ENCODE measurements at regions not wholly inside any gene's neighbourhood (a gene's known extent, or its start where the extent isn't known, plus 50 kb on each side); places are given as distances from the start of the nearest gene placed in this dataset.
A peak's percentile ranks its signal among the peaks of the same experiment; 100 is the strongest.

DNA sequence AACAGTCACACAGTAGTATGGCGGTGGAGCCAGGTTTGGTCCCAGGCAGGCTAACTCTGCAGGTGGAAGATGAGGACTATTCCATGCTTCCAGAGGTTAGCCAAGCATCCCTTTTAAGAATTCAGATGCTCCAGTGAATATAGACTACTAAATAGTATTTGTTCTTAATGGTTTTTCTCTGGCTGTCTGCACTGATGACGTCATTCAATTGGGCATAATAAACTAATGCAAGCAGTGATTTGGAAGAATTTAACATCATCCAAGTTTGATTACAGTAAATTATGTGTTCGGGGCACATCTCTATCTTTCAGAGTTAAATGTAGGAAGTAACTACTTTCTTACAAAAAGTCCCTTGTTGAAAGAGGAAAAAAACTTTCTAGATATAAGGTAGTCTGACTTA, 78.8 kb upstream of the RND3 start:
- Histone ChIP-seq H2AFZ (peak overlapping the region; percentile 83; the same call in 1 of the 2 replicates), H3F3A (replicated peaks; ENCODE audit: low read depth) (no peaks in the 10 kb centered on the region), H4K20me1 (replicated peaks; ENCODE audit: insufficient read depth) (no peaks in the 10 kb centered on the region), H3K4me3 (no peak overlapping the region), H3K36me3 (ENCODE audit: insufficient read depth) (no peaks in the 10 kb centered on the region), H3K27ac (ENCODE audit: low read depth) (no peak overlapping the region), H3K4me2 (no peak overlapping the region), H3K79me2 (replicated peaks; ENCODE audit: insufficient read depth) (no peaks in the 10 kb centered on the region), H3K9me2 (ENCODE audit: insufficient read depth) (no peaks in the 10 kb centered on the region), H3K27me3 (ENCODE audit: insufficient read depth) (no peaks in the 10 kb centered on the region), H3K4me1 (ENCODE audit: insufficient read depth) (no peaks in the 10 kb centered on the region)
- H3K4me3 Mint-ChIP-seq, result no peak overlapping the region
- H3K36me3 Mint-ChIP-seq (ENCODE audit: low read depth), result no peaks in the 10 kb centered on the region
- TF ChIP-seq ZNF114 (CRISPR knock-in tag; IDR thresholded peaks at IDR 0.05) (no peak), EZH2phosphoT487 (IDR thresholded peaks at IDR 0.05; ENCODE audit: unreplicated experiment) (no peak), ZNF331 (CRISPR knock-in tag; IDR thresholded peaks at IDR 0.05; ENCODE audit: low read depth) (no peak), CREB1 (CRISPR knock-in tag; IDR thresholded peaks at IDR 0.05; ENCODE audit: low read depth) (no peak)
- TF ChIP-seq, protein P1, sequence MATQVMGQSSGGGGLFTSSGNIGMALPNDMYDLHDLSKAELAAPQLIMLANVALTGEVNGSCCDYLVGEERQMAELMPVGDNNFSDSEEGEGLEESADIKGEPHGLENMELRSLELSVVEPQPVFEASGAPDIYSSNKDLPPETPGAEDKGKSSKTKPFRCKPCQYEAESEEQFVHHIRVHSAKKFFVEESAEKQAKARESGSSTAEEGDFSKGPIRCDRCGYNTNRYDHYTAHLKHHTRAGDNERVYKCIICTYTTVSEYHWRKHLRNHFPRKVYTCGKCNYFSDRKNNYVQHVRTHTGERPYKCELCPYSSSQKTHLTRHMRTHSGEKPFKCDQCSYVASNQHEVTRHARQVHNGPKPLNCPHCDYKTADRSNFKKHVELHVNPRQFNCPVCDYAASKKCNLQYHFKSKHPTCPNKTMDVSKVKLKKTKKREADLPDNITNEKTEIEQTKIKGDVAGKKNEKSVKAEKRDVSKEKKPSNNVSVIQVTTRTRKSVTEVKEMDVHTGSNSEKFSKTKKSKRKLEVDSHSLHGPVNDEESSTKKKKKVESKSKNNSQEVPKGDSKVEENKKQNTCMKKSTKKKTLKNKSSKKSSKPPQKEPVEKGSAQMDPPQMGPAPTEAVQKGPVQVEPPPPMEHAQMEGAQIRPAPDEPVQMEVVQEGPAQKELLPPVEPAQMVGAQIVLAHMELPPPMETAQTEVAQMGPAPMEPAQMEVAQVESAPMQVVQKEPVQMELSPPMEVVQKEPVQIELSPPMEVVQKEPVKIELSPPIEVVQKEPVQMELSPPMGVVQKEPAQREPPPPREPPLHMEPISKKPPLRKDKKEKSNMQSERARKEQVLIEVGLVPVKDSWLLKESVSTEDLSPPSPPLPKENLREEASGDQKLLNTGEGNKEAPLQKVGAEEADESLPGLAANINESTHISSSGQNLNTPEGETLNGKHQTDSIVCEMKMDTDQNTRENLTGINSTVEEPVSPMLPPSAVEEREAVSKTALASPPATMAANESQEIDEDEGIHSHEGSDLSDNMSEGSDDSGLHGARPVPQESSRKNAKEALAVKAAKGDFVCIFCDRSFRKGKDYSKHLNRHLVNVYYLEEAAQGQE (IDR thresholded peaks at IDR 0.05; ENCODE audit: unreplicated experiment), result no peak
- no peaks in the 10 kb centered on the region for H3K27me3 Mint-ChIP-seq (ENCODE audit: insufficient read depth, low read depth, poor library complexity)
- ATAC-seq (no peak), DNase-seq (ENCODE audit: low spot score) (no peak)
- H3K9me3 Mint-ChIP-seq, result no peaks in the 10 kb centered on the region; the same call in 2 of the 3 replicates
- H3K4me1 Mint-ChIP-seq, result no peaks in the 10 kb centered on the region
- no peak overlapping the region for H3K27ac Mint-ChIP-seq

DNA sequence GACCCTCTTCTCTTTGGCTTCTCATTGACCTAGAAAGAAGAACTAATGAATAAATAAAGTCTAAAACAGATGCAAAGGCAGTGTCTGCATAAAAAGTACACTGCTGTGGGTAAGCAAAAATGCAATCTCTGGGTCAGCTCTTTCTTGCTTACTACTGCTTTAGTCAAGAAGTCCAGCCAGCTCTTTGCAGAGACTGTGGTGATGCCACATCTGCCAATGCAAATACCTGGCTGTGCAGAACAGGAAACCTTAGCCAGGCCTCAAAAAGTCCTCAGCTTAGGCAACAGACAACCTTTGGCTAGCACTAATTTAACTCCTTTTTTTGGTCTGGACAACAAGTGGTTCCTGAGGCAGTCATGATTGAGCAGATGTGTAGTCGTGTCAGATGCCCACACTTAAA, 73.6 kb upstream of the RND3 start:
- no peak overlapping the region for H3K4me3 ChIP-seq
- H3K9me2 ChIP-seq (ENCODE audit: insufficient read depth), result no peaks in the 10 kb centered on the region
- H3K27me3 ChIP-seq (ENCODE audit: insufficient read depth), result no peaks in the 10 kb centered on the region
- DNase-seq (ENCODE audit: low spot score) (no peak), ATAC-seq (no peak)
- no peak overlapping the region for H3K27ac ChIP-seq (ENCODE audit: low read depth)
- no peaks in the 10 kb centered on the region for H3K36me3 ChIP-seq (ENCODE audit: insufficient read depth)
- Mint-ChIP-seq H3K4me3 (no peak overlapping the region), H3K36me3 (ENCODE audit: low read depth) (no peaks in the 10 kb centered on the region), H3K4me1 (peaks cover 10% of the 10 kb centered on the region; the same call in 2 of the 3 replicates), H3K27ac (no peak overlapping the region), H3K27me3 (ENCODE audit: insufficient read depth, low read depth, poor library complexity) (peaks cover 3% of the 10 kb centered on the region), H3K9me3 (no peaks in the 10 kb centered on the region; the same call in 2 of the 3 replicates)
- H4K20me1 ChIP-seq (replicated peaks; ENCODE audit: insufficient read depth), result no peaks in the 10 kb centered on the region
- H2AFZ ChIP-seq, result no peak overlapping the region
- H3K79me2 ChIP-seq (replicated peaks; ENCODE audit: insufficient read depth), result no peaks in the 10 kb centered on the region
- TF ChIP-seq CREB1 (CRISPR knock-in tag; IDR thresholded peaks at IDR 0.05; ENCODE audit: low read depth), result no peak
- no peaks in the 10 kb centered on the region for H3F3A ChIP-seq (replicated peaks; ENCODE audit: low read depth)
- no peak overlapping the region for H3K4me2 ChIP-seq
- H3K4me1 ChIP-seq (ENCODE audit: insufficient read depth), result peaks cover 14% of the 10 kb centered on the region

DNA sequence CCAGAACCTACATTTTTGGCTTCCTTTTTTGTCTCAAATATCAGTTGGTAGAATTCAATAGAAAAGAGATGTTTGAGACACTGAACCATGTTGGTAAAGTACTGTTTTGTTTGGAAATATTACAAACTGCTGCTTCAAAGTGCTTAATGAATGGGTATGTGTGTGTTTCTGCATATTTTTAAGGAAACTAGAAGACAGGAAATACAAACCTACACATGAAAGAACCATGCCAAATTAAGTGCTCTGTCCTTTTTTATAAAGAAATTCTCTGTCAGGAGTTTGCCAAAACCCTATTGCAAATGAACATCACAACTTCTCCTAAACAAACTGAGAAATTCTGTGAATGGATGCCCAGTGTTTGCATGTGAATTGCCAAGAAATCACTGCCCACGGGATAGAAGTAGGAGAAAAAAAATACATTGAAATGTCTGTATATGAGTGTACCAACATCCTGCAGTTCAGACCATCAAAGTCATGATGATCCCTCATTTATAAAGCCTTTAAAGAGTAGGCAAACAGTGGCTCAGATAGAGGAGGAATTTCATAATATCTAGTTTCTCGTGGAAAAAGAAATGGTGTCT, 69.6 kb upstream of the RND3 start:
- H3K4me3 Mint-ChIP-seq, result no peak overlapping the region
- H3F3A ChIP-seq (replicated peaks; ENCODE audit: low read depth), result no peaks in the 10 kb centered on the region
- no peak overlapping the region for H2AFZ ChIP-seq
- no peaks in the 10 kb centered on the region for H3K36me3 Mint-ChIP-seq (ENCODE audit: low read depth)
- no peaks in the 10 kb centered on the region for H3K9me3 Mint-ChIP-seq
- H3K27me3 Mint-ChIP-seq (ENCODE audit: insufficient read depth, low read depth, poor library complexity), result peaks cover 3% of the 10 kb centered on the region
- H3K4me1 Mint-ChIP-seq, result peaks cover 16% of the 10 kb centered on the region
- no peak overlapping the region for H3K4me3 ChIP-seq
- peaks cover 20% of the 10 kb centered on the region for H3K4me1 ChIP-seq (ENCODE audit: insufficient read depth)
- no peaks in the 10 kb centered on the region for H3K27me3 ChIP-seq (ENCODE audit: insufficient read depth)
- no peak for ATAC-seq
- no peaks in the 10 kb centered on the region for H4K20me1 ChIP-seq (replicated peaks; ENCODE audit: insufficient read depth)
- 0 out of 2 replicates have a peak overlapping the region, but pooled peaks have one; percentile 24 for H3K4me2 ChIP-seq
- H3K27ac ChIP-seq (ENCODE audit: low read depth), result no peak overlapping the region
- no peaks in the 10 kb centered on the region for H3K79me2 ChIP-seq (replicated peaks; ENCODE audit: insufficient read depth)
- no peaks in the 10 kb centered on the region for H3K9me2 ChIP-seq (ENCODE audit: insufficient read depth)
- H3K36me3 ChIP-seq (ENCODE audit: insufficient read depth), result no peaks in the 10 kb centered on the region
- DNase-seq (ENCODE audit: low spot score), result no peak
- H3K27ac Mint-ChIP-seq, result no peak overlapping the region
- TF ChIP-seq STAT1 (IDR thresholded peaks at IDR 0.05; ENCODE audit: unreplicated experiment) (no peak), ZNF331 (CRISPR knock-in tag; IDR thresholded peaks at IDR 0.05; ENCODE audit: low read depth) (no peak), CREB1 (CRISPR knock-in tag; IDR thresholded peaks at IDR 0.05; ENCODE audit: low read depth) (no peak), JUNB (IDR thresholded peaks at IDR 0.05; ENCODE audit: unreplicated experiment) (no peak), POLR2AphosphoS5 (IDR thresholded peaks at IDR 0.05; ENCODE audit: low read depth) (no peak), NANOG (IDR thresholded peaks at IDR 0.05; ENCODE audit: borderline replicate concordance) (no peak)
- TF ChIP-seq, protein P1 (IDR thresholded peaks at IDR 0.05; ENCODE audit: unreplicated experiment), result no peak
- TF ChIP-seq, protein P2, sequence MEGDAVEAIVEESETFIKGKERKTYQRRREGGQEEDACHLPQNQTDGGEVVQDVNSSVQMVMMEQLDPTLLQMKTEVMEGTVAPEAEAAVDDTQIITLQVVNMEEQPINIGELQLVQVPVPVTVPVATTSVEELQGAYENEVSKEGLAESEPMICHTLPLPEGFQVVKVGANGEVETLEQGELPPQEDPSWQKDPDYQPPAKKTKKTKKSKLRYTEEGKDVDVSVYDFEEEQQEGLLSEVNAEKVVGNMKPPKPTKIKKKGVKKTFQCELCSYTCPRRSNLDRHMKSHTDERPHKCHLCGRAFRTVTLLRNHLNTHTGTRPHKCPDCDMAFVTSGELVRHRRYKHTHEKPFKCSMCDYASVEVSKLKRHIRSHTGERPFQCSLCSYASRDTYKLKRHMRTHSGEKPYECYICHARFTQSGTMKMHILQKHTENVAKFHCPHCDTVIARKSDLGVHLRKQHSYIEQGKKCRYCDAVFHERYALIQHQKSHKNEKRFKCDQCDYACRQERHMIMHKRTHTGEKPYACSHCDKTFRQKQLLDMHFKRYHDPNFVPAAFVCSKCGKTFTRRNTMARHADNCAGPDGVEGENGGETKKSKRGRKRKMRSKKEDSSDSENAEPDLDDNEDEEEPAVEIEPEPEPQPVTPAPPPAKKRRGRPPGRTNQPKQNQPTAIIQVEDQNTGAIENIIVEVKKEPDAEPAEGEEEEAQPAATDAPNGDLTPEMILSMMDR (conservative IDR thresholded peaks at IDR 0.05; ENCODE audit: low read depth in 2 of 2), result no peak

Data from GM23338 (cell line).